Ovary (tissue), 3 donors: ENCODE measurements at regions not wholly inside any gene's neighbourhood (a gene's known extent, or its start where the extent isn't known, plus 50 kb on each side); places are given as distances from the start of the nearest gene placed in this dataset.

Experiments used
- CTCF ChIP-seq, 3 donors: fragments of 450-650 bp in 2 of 3; fragments of 200-600 bp in 1 of 3; IDR thresholded peaks; one replicate each; pipeline versions ENCODE4 v1.5.1 to v1.8.0; 2016 to 2022; ENCODE audit warnings: antibody characterized with exemption in 3 of 3, mild to moderate bottlenecking in 1 of 3
- POLR2A ChIP-seq: fragments of 450-650 bp; IDR thresholded peaks from one replicate; pipeline ENCODE4 v1.6.1; 2017; ENCODE audit warnings: antibody characterized with exemption, mild to moderate bottlenecking, moderate library complexity
- donor health status: DM: no; HTN: no; CAD: no.

GRCh38 chr18:7395566-7395965 is 164.7 kb downstream of the LRRC30 start:
- no peak for TF ChIP-seq POLR2A
- no peak for TF ChIP-seq CTCF (IDR thresholded peaks at IDR 0.05)
